HEK293 (cell line): ENCODE measurements at regions not wholly inside any gene's neighbourhood (a gene's known extent, or its start where the extent isn't known, plus 50 kb on each side); places are given as distances from the start of the nearest gene placed in this dataset.

Source experiments
- GLIS2 ChIP-seq: fragments of 450-650 bp; formaldehyde crosslinking; IDR thresholded peaks from 2 replicates; pipeline ENCODE4 v1.5.1; 2016; ENCODE audit warnings: missing biosample characterization, missing genetic modification characterization
- KLF8 ChIP-seq: fragments of 450-650 bp; formaldehyde crosslinking; IDR thresholded peaks from 2 replicates; pipeline ENCODE4 v1.5.1; 2016; ENCODE audit warnings: missing biosample characterization, missing genetic modification characterization
- SP2 ChIP-seq: fragments of 450-650 bp; formaldehyde crosslinking; IDR thresholded peaks from 2 replicates; pipeline ENCODE4 v1.5.1; 2016; ENCODE audit warnings: missing biosample characterization, missing genetic modification characterization
- ZNF221 ChIP-seq: fragments of 450-650 bp; formaldehyde crosslinking; IDR thresholded peaks from 2 replicates; pipeline ENCODE4 v1.5.1; 2017; ENCODE audit warnings: missing biosample characterization, missing genetic modification characterization, borderline replicate concordance
- ZNF248 ChIP-seq: fragments of 450-650 bp; formaldehyde crosslinking; IDR thresholded peaks from 2 replicates; pipeline ENCODE4 v1.5.1; 2017; ENCODE audit warnings: missing biosample characterization, missing genetic modification characterization
- ZNF747 ChIP-seq: fragments of 450-650 bp; formaldehyde crosslinking; IDR thresholded peaks from 2 replicates; pipeline ENCODE4 v1.5.1; 2016; ENCODE audit warnings: missing biosample characterization, missing genetic modification characterization
- TF ChIP-seq, protein P1 (sequence below): fragments of 450-650 bp; formaldehyde crosslinking; IDR thresholded peaks from 2 replicates; pipeline ENCODE4 v1.5.1; 2016; ENCODE audit warnings: missing biosample characterization, missing genetic modification characterization
- TF ChIP-seq, protein P2 (sequence below): fragments of 450-650 bp; formaldehyde crosslinking; IDR thresholded peaks from 2 replicates; pipeline ENCODE4 v1.5.1; 2016; ENCODE audit warnings: missing biosample characterization, missing genetic modification characterization
- TF ChIP-seq, protein P3 (sequence below): fragments of 450-650 bp; formaldehyde crosslinking; IDR thresholded peaks from 2 replicates; pipeline ENCODE4 v1.5.1; 2016; ENCODE audit warnings: missing biosample characterization, missing genetic modification characterization, low read depth
- TF ChIP-seq, protein P4 (sequence below): fragments of 450-650 bp; formaldehyde crosslinking; IDR thresholded peaks from 2 replicates; pipeline ENCODE4 v1.5.1; 2016; ENCODE audit warnings: missing biosample characterization, missing genetic modification characterization

DNA sequence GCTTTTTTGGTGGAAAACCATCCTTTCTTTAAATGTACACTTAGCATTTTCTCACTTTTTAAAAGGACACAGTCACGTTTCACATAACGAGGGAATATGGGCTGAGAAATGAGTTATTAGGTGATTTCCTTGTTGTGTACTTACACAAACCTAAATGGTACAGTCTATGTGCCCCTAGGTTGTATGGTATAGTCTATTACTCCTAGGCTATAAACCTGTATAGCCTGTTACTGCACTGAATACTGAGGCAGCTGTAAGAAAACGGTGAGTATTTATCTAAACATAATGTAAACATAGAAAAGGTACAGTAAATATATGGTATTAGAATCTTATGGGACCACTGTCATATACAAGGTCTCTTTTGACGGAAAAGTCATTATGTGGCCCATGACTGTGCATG lies 913.5 kb upstream of the GHITM start:
- TF ChIP-seq, protein P1, sequence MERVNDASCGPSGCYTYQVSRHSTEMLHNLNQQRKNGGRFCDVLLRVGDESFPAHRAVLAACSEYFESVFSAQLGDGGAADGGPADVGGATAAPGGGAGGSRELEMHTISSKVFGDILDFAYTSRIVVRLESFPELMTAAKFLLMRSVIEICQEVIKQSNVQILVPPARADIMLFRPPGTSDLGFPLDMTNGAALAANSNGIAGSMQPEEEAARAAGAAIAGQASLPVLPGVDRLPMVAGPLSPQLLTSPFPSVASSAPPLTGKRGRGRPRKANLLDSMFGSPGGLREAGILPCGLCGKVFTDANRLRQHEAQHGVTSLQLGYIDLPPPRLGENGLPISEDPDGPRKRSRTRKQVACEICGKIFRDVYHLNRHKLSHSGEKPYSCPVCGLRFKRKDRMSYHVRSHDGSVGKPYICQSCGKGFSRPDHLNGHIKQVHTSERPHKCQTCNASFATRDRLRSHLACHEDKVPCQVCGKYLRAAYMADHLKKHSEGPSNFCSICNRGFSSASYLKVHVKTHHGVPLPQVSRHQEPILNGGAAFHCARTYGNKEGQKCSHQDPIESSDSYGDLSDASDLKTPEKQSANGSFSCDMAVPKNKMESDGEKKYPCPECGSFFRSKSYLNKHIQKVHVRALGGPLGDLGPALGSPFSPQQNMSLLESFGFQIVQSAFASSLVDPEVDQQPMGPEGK (tag by site-specific recombination): no peak
- TF ChIP-seq, protein P2, sequence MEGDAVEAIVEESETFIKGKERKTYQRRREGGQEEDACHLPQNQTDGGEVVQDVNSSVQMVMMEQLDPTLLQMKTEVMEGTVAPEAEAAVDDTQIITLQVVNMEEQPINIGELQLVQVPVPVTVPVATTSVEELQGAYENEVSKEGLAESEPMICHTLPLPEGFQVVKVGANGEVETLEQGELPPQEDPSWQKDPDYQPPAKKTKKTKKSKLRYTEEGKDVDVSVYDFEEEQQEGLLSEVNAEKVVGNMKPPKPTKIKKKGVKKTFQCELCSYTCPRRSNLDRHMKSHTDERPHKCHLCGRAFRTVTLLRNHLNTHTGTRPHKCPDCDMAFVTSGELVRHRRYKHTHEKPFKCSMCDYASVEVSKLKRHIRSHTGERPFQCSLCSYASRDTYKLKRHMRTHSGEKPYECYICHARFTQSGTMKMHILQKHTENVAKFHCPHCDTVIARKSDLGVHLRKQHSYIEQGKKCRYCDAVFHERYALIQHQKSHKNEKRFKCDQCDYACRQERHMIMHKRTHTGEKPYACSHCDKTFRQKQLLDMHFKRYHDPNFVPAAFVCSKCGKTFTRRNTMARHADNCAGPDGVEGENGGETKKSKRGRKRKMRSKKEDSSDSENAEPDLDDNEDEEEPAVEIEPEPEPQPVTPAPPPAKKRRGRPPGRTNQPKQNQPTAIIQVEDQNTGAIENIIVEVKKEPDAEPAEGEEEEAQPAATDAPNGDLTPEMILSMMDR (tag by site-specific recombination): no peak
- TF ChIP-seq ZNF248: no peak
- TF ChIP-seq ZNF221 (tag by site-specific recombination): no peak
- TF ChIP-seq GLIS2 (tag by site-specific recombination): no peak
- TF ChIP-seq, protein P3, sequence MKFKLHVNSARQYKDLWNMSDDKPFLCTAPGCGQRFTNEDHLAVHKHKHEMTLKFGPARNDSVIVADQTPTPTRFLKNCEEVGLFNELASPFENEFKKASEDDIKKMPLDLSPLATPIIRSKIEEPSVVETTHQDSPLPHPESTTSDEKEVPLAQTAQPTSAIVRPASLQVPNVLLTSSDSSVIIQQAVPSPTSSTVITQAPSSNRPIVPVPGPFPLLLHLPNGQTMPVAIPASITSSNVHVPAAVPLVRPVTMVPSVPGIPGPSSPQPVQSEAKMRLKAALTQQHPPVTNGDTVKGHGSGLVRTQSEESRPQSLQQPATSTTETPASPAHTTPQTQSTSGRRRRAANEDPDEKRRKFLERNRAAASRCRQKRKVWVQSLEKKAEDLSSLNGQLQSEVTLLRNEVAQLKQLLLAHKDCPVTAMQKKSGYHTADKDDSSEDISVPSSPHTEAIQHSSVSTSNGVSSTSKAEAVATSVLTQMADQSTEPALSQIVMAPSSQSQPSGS (tag by site-specific recombination): no peak
- TF ChIP-seq ZNF747 (tag by site-specific recombination): no peak
- TF ChIP-seq, protein P4, sequence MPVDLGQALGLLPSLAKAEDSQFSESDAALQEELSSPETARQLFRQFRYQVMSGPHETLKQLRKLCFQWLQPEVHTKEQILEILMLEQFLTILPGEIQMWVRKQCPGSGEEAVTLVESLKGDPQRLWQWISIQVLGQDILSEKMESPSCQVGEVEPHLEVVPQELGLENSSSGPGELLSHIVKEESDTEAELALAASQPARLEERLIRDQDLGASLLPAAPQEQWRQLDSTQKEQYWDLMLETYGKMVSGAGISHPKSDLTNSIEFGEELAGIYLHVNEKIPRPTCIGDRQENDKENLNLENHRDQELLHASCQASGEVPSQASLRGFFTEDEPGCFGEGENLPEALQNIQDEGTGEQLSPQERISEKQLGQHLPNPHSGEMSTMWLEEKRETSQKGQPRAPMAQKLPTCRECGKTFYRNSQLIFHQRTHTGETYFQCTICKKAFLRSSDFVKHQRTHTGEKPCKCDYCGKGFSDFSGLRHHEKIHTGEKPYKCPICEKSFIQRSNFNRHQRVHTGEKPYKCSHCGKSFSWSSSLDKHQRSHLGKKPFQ (tag by site-specific recombination): no peak
- no peak for TF ChIP-seq KLF8 (tag by site-specific recombination)
- no peak for TF ChIP-seq SP2 (tag by site-specific recombination)
